ENCODE measurements at regions not wholly inside any gene's neighbourhood (a gene's known extent, or its start where the extent isn't known, plus 50 kb on each side); places are given as distances from the start of the nearest gene placed in this dataset.

DNA sequence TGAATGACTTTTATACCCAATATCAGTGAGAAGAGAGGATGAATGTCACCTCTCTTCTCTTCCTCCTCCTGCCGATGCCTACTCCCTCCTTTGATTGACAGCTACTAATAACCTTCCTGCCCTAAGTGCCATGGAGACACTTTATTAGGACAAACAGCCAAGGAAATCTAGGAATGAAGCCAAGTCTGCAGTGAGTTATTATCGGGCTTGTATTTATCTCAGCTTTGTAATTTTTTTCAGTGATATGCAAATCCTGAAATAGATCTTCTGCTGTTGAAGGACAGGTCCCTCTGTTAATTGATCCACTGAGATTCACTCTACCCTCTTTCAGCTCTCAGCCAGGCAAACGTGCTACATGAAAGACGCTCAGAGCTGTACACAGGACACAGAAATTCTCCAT is 686.7 kb downstream of the TMEM182 start:
- TF ChIP-seq, protein P1, sequence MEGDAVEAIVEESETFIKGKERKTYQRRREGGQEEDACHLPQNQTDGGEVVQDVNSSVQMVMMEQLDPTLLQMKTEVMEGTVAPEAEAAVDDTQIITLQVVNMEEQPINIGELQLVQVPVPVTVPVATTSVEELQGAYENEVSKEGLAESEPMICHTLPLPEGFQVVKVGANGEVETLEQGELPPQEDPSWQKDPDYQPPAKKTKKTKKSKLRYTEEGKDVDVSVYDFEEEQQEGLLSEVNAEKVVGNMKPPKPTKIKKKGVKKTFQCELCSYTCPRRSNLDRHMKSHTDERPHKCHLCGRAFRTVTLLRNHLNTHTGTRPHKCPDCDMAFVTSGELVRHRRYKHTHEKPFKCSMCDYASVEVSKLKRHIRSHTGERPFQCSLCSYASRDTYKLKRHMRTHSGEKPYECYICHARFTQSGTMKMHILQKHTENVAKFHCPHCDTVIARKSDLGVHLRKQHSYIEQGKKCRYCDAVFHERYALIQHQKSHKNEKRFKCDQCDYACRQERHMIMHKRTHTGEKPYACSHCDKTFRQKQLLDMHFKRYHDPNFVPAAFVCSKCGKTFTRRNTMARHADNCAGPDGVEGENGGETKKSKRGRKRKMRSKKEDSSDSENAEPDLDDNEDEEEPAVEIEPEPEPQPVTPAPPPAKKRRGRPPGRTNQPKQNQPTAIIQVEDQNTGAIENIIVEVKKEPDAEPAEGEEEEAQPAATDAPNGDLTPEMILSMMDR (IDR thresholded peaks at IDR 0.05; ENCODE audit: low read depth, low read length, missing control alignments) = no peak
- no peak for DNase-seq (ENCODE audit: low read depth)
- no peak overlapping the region for H3K4me3 ChIP-seq (ENCODE audit: low read depth, low read length)
- in situ Hi-C loops (cut with HindIII; ENCODE audit: low sequenced_read_pairs) = no loop called here

DNA sequence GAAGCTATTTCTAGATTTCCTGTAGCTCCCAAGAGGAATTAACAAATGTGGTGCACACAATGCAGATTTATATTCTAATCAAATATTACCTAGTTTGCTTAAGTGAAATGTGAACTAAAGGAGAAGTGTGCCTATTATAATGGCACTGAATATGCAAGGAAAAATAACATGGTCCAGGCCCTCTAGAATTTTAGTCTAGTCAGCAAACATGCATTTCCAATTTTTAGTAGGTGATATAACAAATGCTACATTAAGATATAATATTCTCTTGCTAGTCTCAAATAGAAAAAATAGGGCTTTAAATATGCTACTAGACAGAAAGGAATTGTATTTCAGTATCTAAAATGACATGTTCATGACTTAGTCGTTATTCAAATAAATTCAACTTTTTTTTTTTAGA is 689.5 kb downstream of the TMEM182 start:
- DNase-seq (ENCODE audit: low read depth) = no peak
- in situ Hi-C loops (cut with HindIII; ENCODE audit: low sequenced_read_pairs) = no loop called here
- H3K4me3 ChIP-seq (ENCODE audit: low read depth, low read length) = no peak overlapping the region
- TF ChIP-seq, protein P1 (IDR thresholded peaks at IDR 0.05; ENCODE audit: low read depth, low read length, missing control alignments) = no peak

DNA sequence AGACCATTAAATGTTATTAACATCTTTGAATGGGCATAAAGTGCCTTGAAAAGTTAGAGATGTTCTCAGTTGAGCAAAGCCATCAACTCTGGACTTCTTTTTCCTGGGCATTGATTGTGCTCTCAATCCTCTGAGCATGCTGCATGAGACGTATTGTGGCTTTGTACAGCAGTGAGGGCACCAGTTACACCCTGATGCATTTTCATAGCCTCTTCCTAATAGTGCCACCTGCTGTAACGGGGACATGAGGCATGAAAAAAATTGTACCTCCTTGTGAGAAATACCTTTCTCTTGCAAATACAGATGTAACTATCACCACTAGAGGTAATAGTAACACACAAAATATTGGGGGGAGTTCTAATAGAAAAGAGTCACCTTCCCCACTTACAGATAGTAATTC is 697.5 kb downstream of the TMEM182 start:
- H3K4me3 ChIP-seq (ENCODE audit: low read depth, low read length) = no peak overlapping the region
- in situ Hi-C loops (cut with HindIII; ENCODE audit: low sequenced_read_pairs) = no loop called here
- no peak for DNase-seq (ENCODE audit: low read depth)
- TF ChIP-seq, protein P1 (IDR thresholded peaks at IDR 0.05; ENCODE audit: low read depth, low read length, missing control alignments) = no peak

DNA sequence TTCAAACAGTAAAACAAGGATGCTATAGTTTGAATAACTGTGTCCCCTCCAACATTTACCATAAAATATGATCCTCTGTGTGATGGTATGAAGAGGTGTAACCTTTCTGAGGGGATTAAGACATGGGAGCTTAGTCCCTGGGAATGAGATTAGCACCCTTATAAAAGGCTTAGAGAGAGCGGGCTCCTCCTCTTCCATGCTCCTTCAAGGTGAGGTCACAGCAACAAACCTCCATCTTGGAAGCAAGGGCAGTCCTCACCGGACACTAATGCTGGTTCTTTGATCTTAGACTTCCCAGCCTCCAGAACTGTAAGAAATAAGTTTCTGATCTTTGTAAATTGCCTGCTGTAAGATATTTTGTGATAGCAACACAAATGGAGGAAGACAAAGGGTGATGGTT is 700.3 kb downstream of the TMEM182 start:
- H3K4me3 ChIP-seq (ENCODE audit: low read depth, low read length) = no peak overlapping the region
- in situ Hi-C loops (cut with HindIII; ENCODE audit: low sequenced_read_pairs) = no loop called here
- no peak for DNase-seq (ENCODE audit: low read depth)
- TF ChIP-seq, protein P1 (IDR thresholded peaks at IDR 0.05; ENCODE audit: low read depth, low read length, missing control alignments) = no peak

DNA sequence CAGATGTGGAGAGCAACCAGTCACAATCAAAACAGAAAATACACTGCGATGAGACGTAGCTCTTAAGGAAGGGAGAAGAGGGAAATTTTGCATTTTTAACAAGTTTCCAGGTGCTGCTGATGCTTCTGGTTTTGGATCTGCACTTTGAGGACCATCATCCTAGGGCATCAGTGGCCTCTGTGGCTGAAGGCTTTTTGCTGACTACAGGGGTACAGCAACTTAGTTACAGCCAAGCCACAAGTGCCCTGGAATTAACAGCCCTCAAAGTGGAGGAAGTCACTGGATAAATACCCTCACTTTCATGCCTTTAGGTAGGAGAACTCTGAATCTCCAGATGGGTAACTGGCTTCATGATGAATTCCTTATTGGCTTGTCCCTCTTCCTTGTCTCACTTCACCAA is 700.9 kb downstream of the TMEM182 start:
- no peak for DNase-seq (ENCODE audit: low read depth)
- TF ChIP-seq, protein P1 (IDR thresholded peaks at IDR 0.05; ENCODE audit: low read depth, low read length, missing control alignments) = no peak
- in situ Hi-C loops (cut with HindIII; ENCODE audit: low sequenced_read_pairs) = no loop called here
- H3K4me3 ChIP-seq (ENCODE audit: low read depth, low read length) = no peak overlapping the region

DNA sequence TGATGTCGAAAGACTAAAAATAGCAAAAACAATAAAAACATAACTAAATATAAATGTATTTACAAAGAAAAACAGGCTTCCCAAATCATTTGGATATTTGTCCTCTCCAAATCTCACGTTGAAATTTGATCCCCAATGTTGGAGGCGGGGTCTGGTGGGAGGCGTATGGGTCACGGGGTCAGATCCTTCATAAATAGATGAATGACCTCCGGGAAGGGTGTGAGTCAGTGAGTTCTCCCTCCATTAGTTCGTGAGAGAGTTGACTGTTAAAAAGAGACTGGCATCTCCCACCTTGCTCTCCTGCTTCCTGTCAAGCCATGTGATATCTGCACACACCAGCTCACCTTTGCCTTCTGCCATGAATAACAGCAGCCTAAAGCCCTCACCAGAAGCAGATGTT is 703.0 kb downstream of the TMEM182 start:
- H3K4me3 ChIP-seq (ENCODE audit: low read depth, low read length) = no peak overlapping the region
- in situ Hi-C loops (cut with HindIII; ENCODE audit: low sequenced_read_pairs) = no loop called here
- DNase-seq (ENCODE audit: low read depth) = no peak
- TF ChIP-seq, protein P1 (IDR thresholded peaks at IDR 0.05; ENCODE audit: low read depth, low read length, missing control alignments) = no peak

DNA sequence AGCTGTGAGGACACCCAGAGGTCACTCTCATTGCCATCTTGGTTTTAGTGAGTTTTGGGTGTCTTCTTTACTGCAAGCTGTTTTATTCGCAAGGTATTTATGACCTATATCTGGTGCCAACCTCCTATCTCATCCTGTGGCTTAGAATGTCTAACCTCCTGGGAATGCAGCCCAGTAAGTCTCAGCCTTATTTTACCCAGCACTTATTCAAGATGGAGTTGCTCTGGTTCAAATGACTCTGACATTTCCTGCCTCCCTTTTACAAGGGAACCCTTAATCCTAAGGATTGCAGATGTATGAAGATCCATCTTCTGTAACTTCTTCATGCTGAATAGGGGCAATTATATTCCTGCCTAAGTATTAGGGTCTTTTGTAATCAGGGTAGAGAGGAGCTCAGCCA is 708.0 kb downstream of the TMEM182 start:
- in situ Hi-C loops (cut with HindIII; ENCODE audit: low sequenced_read_pairs) = no loop called here
- H3K4me3 ChIP-seq (ENCODE audit: low read depth, low read length) = no peak overlapping the region
- no peak for DNase-seq (ENCODE audit: low read depth)
- TF ChIP-seq, protein P1 (IDR thresholded peaks at IDR 0.05; ENCODE audit: low read depth, low read length, missing control alignments) = no peak
